D341Med (cell line): ENCODE measurements at regions not wholly inside any gene's neighbourhood (a gene's known extent, or its start where the extent isn't known, plus 50 kb on each side); places are given as distances from the start of the nearest gene placed in this dataset.
"Not testable (repeated sequence)": the region's sequence is repeated elsewhere in the genome, so short reads cannot be mapped to it uniquely, and the experiment has no call there.

Experiments
- DNase-seq: peaks from one replicate; pipeline ENCODE4 v3.0.0; 2012; ENCODE audit warnings: low spot score

GRCh38 chr21:14008436-14008835 lies 202.3 kb downstream of the LIPI start:
- DNase-seq, result peak; percentile 5

DNA sequence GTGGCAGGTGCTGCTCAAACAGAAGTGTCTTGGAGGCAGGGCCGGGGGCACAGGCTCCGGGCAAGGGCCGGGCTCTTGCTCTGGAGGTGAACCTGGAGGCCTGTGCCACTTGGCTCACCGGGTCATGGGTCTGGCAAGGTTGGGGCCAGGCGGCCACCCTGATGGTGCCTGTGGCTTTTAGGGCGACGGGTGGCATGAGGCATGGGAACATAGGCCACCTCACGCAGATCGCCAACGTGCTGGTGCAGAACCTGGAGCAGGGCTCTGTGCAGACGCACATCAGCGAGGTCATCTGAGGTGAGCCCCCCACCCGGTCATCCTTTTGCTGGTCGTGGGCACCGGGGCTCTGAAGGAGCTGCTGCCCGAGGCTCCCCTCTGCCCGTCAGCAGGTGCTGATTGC lies 202.7 kb downstream of the LIPI start:
- not testable (repeated sequence) for DNase-seq

DNA sequence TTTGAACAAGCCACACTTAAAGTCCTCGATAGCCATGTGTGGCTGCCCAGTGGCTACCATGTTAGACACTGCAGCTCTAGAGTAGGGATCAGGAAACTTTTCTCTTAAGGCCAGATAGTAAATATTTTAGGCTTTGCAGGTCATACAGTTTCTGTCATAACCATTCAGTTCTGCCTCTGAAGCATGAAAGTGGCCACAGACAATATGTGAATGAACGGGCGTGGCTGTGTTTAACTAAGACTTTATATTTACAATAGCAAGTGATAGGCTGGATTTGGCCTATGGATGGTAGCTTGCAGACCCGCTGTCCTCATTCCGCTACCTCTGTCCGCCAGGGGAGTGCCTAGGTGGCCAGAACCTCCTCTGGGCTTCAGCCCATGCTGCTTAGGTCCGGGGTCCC lies 204.6 kb downstream of the LIPI start:
- DNase-seq, result peak; percentile 0

- DNase-seq, result peak; percentile 1
Measured at GRCh38 chr21:13986996-13987958, 223.5 kb downstream of the LIPI start.

DNA sequence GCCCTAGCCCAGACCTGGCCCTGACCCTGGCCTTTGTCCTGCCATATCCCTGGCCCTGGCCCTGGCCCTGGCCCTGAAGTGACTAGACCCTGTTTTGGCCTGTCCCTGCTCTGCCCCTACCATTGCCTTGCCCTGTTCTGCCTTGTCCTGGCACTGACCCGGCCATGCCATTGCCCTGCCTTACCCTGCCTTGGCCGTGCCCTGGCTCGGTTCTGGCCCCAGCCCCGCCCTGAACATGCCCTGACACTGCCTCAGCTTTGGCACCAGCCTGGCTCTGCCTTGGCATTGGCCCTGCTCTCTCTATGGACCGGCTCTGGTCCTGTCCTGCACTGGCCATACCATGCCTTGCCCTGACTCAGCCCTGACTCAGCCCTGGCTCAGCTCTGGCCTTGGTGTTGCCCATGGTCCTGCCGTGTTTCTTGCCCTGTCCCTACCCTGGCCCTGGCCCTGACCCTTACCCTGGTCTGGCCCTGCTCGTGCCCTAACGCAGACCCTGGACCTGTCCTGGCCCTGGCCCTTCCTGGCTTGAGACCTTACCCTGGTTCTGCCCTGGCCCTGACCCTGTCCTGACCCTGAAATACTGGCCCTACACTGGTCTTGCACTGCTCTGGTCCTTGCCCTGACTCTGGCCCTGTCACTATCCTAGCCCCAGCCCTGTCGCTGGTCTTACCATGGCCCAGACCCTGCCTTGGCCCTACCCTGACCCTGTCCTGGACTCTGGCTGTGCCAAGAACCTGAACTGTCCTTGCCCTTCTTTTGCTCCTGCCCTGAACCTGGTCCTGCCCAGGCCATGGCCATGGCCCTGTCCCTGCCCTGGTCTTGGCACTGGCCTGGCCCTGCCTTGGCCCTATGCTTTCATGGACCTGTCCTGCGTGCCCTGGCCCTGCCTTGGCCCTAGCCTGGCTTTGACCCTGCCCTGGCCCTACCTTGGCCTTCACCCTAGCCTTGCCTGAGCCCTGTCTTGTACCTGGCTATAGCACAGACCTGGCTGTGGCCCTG lies 224.6 kb downstream of the LIPI start:
- not testable (repeated sequence) for DNase-seq

GRCh38 chr21:13985137-13985864 lies 225.5 kb downstream of the LIPI start:
- not testable (repeated sequence) for DNase-seq

- not testable (repeated sequence) for DNase-seq
Measured at GRCh38 chr21:13984728-13985127, 226.0 kb downstream of the LIPI start.

GRCh38 chr21:13981176-13982087 lies 229.3 kb downstream of the LIPI start:
- not testable (repeated sequence) for DNase-seq

DNA sequence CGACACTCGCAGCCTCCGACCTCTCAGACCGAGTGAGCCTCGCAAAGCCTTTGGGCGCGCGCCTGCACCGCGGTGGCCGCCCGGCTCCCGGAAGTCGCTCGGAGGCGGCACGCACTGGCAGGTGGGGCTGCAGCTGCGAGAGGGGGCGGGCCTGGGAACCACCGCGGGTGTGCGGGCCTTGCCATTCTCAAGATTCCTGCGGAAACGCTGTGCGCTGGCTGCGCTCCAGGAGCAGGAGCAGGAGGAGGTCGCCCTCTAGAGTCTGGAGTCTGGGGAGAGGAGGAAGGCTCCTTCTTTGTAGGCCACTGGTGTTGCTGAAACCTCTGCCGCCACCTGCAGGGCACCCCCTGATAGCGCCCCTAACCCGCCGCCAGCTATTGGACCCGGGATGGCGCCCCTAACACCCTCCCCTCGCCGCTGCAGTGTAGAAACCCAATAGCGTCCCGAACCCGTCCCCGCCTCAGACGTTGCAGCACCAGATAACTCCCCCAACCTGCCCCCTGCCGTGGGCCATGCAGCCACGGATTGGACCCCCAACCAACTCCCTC lies 230.6 kb downstream of the LIPI start:
- DNase-seq, result peak; percentile 69

DNA sequence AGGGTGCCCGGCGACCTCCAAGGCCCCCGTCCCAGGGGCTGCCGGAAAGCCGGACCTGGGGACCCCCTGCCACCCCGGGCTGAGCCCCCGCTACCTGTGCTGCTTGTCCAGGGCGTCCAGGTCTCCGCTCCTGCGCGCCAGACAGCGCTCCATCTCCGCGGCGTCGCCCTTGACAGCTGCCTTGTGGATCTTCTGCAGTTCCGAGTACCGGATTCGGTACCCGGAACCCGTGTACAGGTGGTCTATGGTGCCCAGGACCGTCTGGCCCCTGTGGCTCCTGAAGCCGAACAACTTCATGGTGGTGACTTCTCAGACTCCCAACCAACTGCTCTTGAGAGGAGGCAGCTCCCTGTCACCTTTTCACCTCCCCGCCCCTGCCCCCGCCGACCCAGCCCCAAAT lies 231.1 kb downstream of the LIPI start:
- peak; percentile 18 for DNase-seq

- not testable (repeated sequence) for DNase-seq
Measured at GRCh38 chr21:13974582-13974981, 236.2 kb downstream of the LIPI start.

GRCh38 chr21:13969853-13970252 lies 240.9 kb downstream of the LIPI start:
- not testable (repeated sequence) for DNase-seq

GRCh38 chr21:13969002-13969401 lies 241.8 kb downstream of the LIPI start:
- not testable (repeated sequence) for DNase-seq

- not testable (repeated sequence) for DNase-seq
Measured at GRCh38 chr21:13963259-13963658, 247.5 kb downstream of the LIPI start.

DNA sequence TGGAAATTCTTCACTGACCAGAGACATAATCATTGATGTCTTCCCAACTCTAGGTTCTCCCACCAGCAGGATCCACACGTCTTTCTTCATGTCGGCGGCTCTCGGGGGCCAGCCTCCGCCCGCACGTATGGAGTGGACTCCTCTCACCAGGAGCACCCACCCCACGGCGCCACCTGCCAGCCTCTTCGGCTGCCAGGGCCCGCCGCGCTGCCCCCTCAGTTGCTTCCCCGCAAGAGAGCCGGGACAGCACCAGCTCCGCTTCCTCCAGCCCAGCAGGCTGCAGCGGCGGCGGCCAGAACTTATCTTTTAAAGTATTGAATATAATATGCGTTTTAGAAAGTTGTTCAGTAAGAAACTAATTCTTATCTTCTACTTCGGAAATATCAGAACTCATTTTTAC lies 273.5 kb downstream of the LIPI start:
- DNase-seq, result peak; percentile 4

DNA sequence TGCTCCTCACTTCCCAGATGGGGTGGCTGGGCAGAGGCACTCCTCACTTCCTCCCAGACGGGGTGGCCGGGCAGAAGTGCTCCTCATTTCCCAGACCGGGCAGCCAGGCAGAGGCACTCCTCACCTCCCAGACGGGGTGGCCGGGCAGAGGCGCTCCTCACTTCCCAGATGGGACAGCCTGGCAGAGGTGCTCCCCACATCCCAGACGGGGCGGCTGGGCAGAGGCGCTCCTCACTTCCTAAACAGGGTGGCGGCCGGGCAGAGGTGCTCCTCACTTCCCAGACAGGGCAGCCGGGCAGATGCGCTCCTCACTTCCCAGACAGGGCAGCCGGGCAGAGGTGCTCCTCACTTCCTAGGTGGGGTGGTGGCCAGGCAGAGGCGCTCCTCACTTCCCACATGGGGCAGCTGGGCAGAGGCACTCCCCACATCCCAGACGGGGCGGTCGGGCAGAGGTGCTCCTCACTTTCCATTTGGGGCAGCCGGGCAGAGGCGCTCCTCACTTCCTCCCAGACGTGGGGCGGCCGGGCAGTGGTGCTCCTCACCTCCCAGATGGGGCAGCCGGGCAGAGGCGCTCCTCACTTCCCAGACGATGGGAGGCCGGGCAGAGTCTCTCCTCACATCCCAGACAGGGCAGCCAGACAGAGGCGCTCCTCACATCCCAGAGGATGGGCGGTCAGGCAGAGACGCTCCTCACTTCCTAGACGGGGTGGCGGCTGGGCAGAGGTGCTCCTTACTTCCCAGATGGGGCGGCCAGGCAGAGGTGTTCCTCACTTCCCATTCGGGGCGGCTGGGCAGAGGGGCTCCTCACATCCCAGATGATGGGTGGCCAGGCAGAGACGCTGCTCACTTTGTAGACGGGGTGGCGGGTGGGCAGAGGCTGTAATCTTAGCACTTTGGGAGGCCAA lies 274.5 kb downstream of the LIPI start:
- not testable (repeated sequence) for DNase-seq

GRCh38 chr21:13935396-13936032 lies 275.2 kb downstream of the LIPI start:
- not testable (repeated sequence) for DNase-seq

- not testable (repeated sequence) for DNase-seq
Measured at GRCh38 chr21:13934887-13935342, 275.8 kb downstream of the LIPI start.

GRCh38 chr21:13923175-13923574 lies 287.6 kb downstream of the LIPI start:
- not testable (repeated sequence) for DNase-seq
